ENCODE measurements at regions not wholly inside any gene's neighbourhood (a gene's known extent, or its start where the extent isn't known, plus 50 kb on each side); places are given as distances from the start of the nearest gene placed in this dataset.

GRCh38 chr2:88925770-88926462 lies 234.4 kb downstream of the RPIA start:
- TF ChIP-seq FOS (IDR thresholded peaks at IDR 0.05; ENCODE audit: borderline replicate concordance, insufficient read depth, low read length): no peak
- TF ChIP-seq MYC (IDR thresholded peaks at IDR 0.05; ENCODE audit: low read depth, low read length): no peak
- TF ChIP-seq, protein P1, sequence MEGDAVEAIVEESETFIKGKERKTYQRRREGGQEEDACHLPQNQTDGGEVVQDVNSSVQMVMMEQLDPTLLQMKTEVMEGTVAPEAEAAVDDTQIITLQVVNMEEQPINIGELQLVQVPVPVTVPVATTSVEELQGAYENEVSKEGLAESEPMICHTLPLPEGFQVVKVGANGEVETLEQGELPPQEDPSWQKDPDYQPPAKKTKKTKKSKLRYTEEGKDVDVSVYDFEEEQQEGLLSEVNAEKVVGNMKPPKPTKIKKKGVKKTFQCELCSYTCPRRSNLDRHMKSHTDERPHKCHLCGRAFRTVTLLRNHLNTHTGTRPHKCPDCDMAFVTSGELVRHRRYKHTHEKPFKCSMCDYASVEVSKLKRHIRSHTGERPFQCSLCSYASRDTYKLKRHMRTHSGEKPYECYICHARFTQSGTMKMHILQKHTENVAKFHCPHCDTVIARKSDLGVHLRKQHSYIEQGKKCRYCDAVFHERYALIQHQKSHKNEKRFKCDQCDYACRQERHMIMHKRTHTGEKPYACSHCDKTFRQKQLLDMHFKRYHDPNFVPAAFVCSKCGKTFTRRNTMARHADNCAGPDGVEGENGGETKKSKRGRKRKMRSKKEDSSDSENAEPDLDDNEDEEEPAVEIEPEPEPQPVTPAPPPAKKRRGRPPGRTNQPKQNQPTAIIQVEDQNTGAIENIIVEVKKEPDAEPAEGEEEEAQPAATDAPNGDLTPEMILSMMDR (IDR thresholded peaks at IDR 0.05; ENCODE audit: extremely low read depth in 1 of 2, insufficient read depth in 1 of 2, low read depth in 1 of 2, low read length in 2 of 2): no peak
- no peak for TF ChIP-seq POLR2AphosphoS5 (IDR thresholded peaks at IDR 0.05; ENCODE audit: insufficient read depth, low read depth, low read length)
- TF ChIP-seq, protein P2, sequence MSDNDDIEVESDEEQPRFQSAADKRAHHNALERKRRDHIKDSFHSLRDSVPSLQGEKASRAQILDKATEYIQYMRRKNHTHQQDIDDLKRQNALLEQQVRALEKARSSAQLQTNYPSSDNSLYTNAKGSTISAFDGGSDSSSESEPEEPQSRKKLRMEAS (IDR thresholded peaks at IDR 0.05; ENCODE audit: insufficient read depth, insufficient read length): no peak
